WI38 (cell line): ENCODE measurements at regions not wholly inside any gene's neighbourhood (a gene's known extent, or its start where the extent isn't known, plus 50 kb on each side); places are given as distances from the start of the nearest gene placed in this dataset.
"Not testable (repeated sequence)": the region's sequence is repeated elsewhere in the genome, so short reads cannot be mapped to it uniquely, and the experiment has no call there.

Source experiments
- H3K4me3 ChIP-seq: 2 replicates; pipeline ENCODE4 v1.5.1; 2011; ENCODE audit warnings: low read depth, mild to moderate bottlenecking, control low read depth, low read length
- CTCF ChIP-seq: IDR thresholded peaks from 2 replicates; pipeline ENCODE4 v1.5.1; 2012; ENCODE audit warnings: low read depth, mild to moderate bottlenecking, control low read depth, low read length

- no peak overlapping the region for H3K4me3 ChIP-seq
- no peak for TF ChIP-seq CTCF
Measured at GRCh38 chr13:89066868-89067466, 1395.8 kb downstream of the SLITRK5 start.

- no peak for TF ChIP-seq CTCF
- no peak overlapping the region for H3K4me3 ChIP-seq
Measured at GRCh38 chr13:89072979-89073378, 1401.8 kb downstream of the SLITRK5 start.

- TF ChIP-seq CTCF: no peak
- H3K4me3 ChIP-seq: no peak overlapping the region
Measured at GRCh38 chr13:89076622-89077021, 1405.5 kb downstream of the SLITRK5 start.

- no peak overlapping the region for H3K4me3 ChIP-seq
- TF ChIP-seq CTCF: no peak
Measured at GRCh38 chr13:89082623-89083022, 1411.5 kb downstream of the SLITRK5 start.

GRCh38 chr13:89088107-89088506 lies 1416.9 kb downstream of the SLITRK5 start:
- H3K4me3 ChIP-seq: not testable (repeated sequence)

- no peak for TF ChIP-seq CTCF
- no peak overlapping the region for H3K4me3 ChIP-seq
Measured at GRCh38 chr13:89097994-89098393, 1426.8 kb downstream of the SLITRK5 start.

GRCh38 chr13:89113744-89114143 lies 1442.6 kb downstream of the SLITRK5 start:
- no peak for TF ChIP-seq CTCF
- H3K4me3 ChIP-seq: no peak overlapping the region

- H3K4me3 ChIP-seq: no peak overlapping the region
- TF ChIP-seq CTCF: no peak
Measured at GRCh38 chr13:89115307-89115706, 1444.1 kb downstream of the SLITRK5 start.
